Vagina (tissue), 2 donors: ENCODE measurements at regions not wholly inside any gene's neighbourhood (a gene's known extent, or its start where the extent isn't known, plus 50 kb on each side); places are given as distances from the start of the nearest gene placed in this dataset.

ENCODE experiments used
- POLR2A ChIP-seq, 2 donors: fragments of 450-650 bp; IDR thresholded peaks; one replicate each; pipeline ENCODE4 v1.6.1; 2017; ENCODE audit warnings: antibody characterized with exemption in 2 of 2, mild to moderate bottlenecking in 2 of 2, moderate library complexity in 2 of 2
- TF ChIP-seq, protein P1 (sequence below), 3 experiments: fragments of 450-650 bp in 2 of 3; fragments of 200-600 bp in 1 of 3; sonication (generic) in 1 of 3; IDR thresholded peaks; one replicate each; pipeline ENCODE4 v1.5.1; 2017 to 2019; ENCODE audit warnings: antibody characterized with exemption in 3 of 3, mild to moderate bottlenecking in 2 of 3, moderate library complexity in 2 of 3

DNA sequence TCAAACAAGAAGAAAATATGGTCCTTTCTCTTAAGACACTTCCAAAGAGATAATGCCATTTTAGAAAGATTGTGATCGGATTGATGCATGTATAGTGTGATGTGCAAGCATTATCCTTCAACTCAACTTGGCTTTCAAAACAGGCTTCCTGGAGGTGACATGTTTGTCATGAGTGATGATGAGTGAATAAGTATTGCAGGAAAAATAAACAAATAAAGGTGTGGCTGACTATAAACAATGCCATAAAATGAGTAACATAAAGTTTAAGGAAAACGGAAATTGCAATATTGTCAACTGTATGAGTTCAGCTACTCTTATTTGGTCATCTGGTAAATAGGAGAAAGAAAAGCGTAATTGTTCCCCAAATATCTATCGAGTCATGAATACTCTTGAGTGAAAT, 1283.7 kb downstream of the PCDH9 start:
- TF ChIP-seq, protein P1, sequence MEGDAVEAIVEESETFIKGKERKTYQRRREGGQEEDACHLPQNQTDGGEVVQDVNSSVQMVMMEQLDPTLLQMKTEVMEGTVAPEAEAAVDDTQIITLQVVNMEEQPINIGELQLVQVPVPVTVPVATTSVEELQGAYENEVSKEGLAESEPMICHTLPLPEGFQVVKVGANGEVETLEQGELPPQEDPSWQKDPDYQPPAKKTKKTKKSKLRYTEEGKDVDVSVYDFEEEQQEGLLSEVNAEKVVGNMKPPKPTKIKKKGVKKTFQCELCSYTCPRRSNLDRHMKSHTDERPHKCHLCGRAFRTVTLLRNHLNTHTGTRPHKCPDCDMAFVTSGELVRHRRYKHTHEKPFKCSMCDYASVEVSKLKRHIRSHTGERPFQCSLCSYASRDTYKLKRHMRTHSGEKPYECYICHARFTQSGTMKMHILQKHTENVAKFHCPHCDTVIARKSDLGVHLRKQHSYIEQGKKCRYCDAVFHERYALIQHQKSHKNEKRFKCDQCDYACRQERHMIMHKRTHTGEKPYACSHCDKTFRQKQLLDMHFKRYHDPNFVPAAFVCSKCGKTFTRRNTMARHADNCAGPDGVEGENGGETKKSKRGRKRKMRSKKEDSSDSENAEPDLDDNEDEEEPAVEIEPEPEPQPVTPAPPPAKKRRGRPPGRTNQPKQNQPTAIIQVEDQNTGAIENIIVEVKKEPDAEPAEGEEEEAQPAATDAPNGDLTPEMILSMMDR (IDR thresholded peaks at IDR 0.05) = no peak
- no peak for TF ChIP-seq POLR2A (IDR thresholded peaks at IDR 0.05)
